Erythroblast (primary cell): ENCODE measurements at regions not wholly inside any gene's neighbourhood (a gene's known extent, or its start where the extent isn't known, plus 50 kb on each side); places are given as distances from the start of the nearest gene placed in this dataset.

Source experiments
- GATA1 ChIP-seq: IDR thresholded peaks from 2 replicates; pipeline ENCODE4 v1.6.1; 2011; ENCODE audit warnings: low read depth, mild to moderate bottlenecking, control low read depth, low read length, moderate library complexity
- POLR2A ChIP-seq: IDR thresholded peaks from 2 replicates; pipeline ENCODE4 v1.6.1; 2011; ENCODE audit warnings: mild to moderate bottlenecking, low read length

DNA sequence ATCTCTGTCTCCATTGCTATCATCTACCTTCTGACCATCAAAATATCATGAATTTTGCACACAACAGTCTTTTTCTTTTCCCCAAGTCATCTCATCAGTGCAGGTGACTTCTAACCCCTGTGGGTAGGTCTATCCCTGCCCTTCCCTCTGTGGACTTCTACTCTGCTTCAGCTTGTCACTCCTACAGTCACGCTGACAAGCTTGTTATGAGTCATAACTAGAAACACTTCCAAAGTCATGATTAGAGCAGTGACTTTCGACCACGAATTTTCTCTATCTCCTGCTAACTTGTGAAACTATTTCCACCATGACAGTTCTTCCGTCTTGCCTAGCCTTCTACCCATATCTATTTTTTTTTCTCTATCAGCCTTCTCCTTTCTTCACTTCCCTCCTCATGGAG is 343.7 kb upstream of the ARGLU1 start:
- TF ChIP-seq POLR2A (no peak), GATA1 (no peak)
